ENCODE measurements at regions not wholly inside any gene's neighbourhood (a gene's known extent, or its start where the extent isn't known, plus 50 kb on each side); places are given as distances from the start of the nearest gene placed in this dataset.

DNA sequence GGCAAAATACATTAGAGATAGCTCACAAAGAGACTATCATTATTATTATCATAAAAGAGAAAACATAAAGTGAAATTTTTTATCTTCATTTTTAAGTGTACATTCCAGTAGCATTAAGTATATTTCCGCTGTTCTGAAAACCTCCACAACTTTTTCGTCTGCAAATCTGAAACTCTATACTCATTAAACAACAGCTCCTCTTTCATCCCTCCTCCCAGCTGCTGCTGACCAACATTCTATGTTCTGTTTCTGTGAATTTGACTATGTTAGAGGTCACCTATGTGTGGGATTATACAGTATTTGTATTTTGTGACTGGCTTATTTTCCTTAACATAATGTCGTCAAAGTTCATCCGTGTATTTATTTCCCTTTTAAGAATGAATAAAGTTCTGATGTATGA lies 429.3 kb upstream of the TPK1 start:
- Histone ChIP-seq H3K27me3 (no peaks in the 10 kb centered on the region), H3K36me3 (no peaks in the 10 kb centered on the region), H3K4me3 (no peak overlapping the region), H3K9me3 (peaks cover 0 to 7% (median 0%) of the 10 kb centered on the region in 11 donors), H3K4me1 (no peaks in the 10 kb centered on the region), H3K27ac (no peak overlapping the region)
- DNase-seq, result no peak
- 64 to 72% methylated on average over 4 of the region's 4 CpGs for WGBS, 2 donors
- intact Hi-C loops (cut with DNase I), result no loop called here
- ATAC-seq, result no peak
- TF ChIP-seq CTCF (IDR thresholded peaks at IDR 0.05), result no peak

GRCh38 chr7:145263886-145264285 lies 428.0 kb upstream of the TPK1 start:
- 0 to 70% methylated on average over 1 of the region's 1 CpG for WGBS, 2 donors
- Histone ChIP-seq H3K36me3 (no peaks in the 10 kb centered on the region), H3K4me1 (no peaks in the 10 kb centered on the region), H3K27me3 (no peaks in the 10 kb centered on the region), H3K27ac (no peak overlapping the region), H3K4me3 (no peak overlapping the region), H3K9me3 (peaks cover 0 to 15% (median 0%) of the 10 kb centered on the region in 11 donors)
- ATAC-seq, result no peak
- TF ChIP-seq CTCF (IDR thresholded peaks at IDR 0.05), result no peak
- intact Hi-C loops (cut with DNase I), result no loop called here
- no peak for DNase-seq

DNA sequence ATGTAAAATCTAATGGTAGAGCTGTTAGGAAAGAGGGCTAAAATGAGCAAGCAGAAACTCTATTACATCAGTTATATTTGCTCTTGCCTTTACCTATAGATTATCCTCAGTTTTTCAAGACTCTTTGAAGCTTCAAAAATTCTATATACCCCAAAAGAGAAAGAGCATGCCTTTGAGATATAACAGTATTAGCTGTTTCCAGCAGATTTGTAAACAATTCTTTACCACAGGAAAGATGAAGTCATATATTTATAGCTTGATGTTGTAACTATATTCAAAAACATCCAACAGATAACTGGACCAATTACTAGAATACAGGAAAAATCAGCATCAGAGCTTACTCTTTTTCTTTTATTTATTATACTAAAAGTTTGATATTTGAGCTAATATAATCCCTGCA lies 416.2 kb upstream of the TPK1 start:
- Histone ChIP-seq H3K27ac (no peak overlapping the region), H3K4me1 (no peaks in the 10 kb centered on the region), H3K9me3 (peaks cover 0 to 27% (median 9%) of the 10 kb centered on the region in 11 donors), H3K27me3 (no peaks in the 10 kb centered on the region), H3K36me3 (no peaks in the 10 kb centered on the region), H3K4me3 (no peak overlapping the region)
- intact Hi-C loops (cut with DNase I), result no loop called here
- TF ChIP-seq CTCF (IDR thresholded peaks at IDR 0.05), result no peak
- ATAC-seq (no peak), DNase-seq (no peak)

GRCh38 chr7:145224775-145225174 lies 388.9 kb upstream of the TPK1 start:
- intact Hi-C loops (cut with DNase I), result no loop called here
- no peak overlapping the region for H3K27ac ChIP-seq
- H3K9me3 ChIP-seq, result peaks cover 0 to 14% (median 0%) of the 10 kb centered on the region in 11 donors
- no peak for TF ChIP-seq CTCF (IDR thresholded peaks at IDR 0.05)
- WGBS, 2 donors, result 36 to 37% methylated on average over 4 of the region's 4 CpGs
- no peaks in the 10 kb centered on the region for H3K36me3 ChIP-seq
- H3K4me3 ChIP-seq, result no peak overlapping the region
- no peak for ATAC-seq
- H3K4me1 ChIP-seq, result no peaks in the 10 kb centered on the region
- H3K27me3 ChIP-seq, result no peaks in the 10 kb centered on the region
- no peak for DNase-seq

GRCh38 chr7:145219461-145219860 lies 383.6 kb upstream of the TPK1 start:
- ATAC-seq (peak in 1 of 8 donors; percentile 71), DNase-seq (no peak)
- H3K27ac ChIP-seq, result no peak overlapping the region
- no peak for TF ChIP-seq CTCF (IDR thresholded peaks at IDR 0.05)
- no peak overlapping the region for H3K4me3 ChIP-seq
- peaks cover 0 to 27% (median 0%) of the 10 kb centered on the region in 11 donors for H3K9me3 ChIP-seq
- WGBS, 2 donors, result 64 to 73% methylated on average over 4 of the region's 4 CpGs
- no peaks in the 10 kb centered on the region for H3K4me1 ChIP-seq
- no peaks in the 10 kb centered on the region for H3K36me3 ChIP-seq
- no peaks in the 10 kb centered on the region for H3K27me3 ChIP-seq
- intact Hi-C loops (cut with DNase I), result no loop called here

Data from heart right ventricle (tissue), 16 donors.